NCI-H2171 (cell line): ENCODE measurements at regions not wholly inside any gene's neighbourhood (a gene's known extent, or its start where the extent isn't known, plus 50 kb on each side); places are given as distances from the start of the nearest gene placed in this dataset.
A peak's percentile ranks its signal among the peaks of the same experiment; 100 is the strongest.

Experiments used
- DNase-seq: peaks from one replicate; lab custom pipeline; 2025; lab: John Stamatoyannopoulos, UW

DNA sequence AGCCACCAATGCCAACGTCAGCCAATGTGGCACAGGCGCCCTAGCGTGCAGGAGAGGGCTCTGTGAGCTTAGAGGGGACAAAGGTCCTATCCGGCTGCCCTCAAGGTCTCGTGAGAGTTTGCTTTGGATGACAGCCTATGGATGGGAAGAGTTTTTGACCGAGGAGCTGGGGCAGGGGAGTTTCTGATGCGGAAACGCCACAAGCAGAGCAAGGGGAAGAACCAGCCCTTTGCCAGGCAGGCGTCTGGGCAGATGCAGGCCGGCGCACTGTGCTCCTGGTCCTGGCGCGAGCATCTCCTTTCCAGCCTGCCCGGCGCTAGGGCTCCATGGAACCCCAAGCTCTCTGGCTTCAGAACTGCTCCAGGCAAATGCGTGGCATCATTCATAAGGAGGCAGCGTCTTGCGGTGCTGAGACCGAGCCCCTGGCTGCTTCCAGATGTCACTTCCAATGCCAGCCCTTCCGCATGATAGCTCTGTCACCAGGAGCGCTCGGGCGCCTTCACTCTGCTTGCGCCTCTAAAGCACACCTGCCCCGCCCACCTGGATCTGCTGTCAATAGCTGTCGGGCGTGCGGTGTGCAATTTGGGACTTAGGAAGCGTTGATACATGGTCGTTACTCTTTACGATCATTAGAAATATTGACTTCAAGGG, 374.9 kb upstream of the IRX1 start:
- peak; percentile 77 for DNase-seq

DNA sequence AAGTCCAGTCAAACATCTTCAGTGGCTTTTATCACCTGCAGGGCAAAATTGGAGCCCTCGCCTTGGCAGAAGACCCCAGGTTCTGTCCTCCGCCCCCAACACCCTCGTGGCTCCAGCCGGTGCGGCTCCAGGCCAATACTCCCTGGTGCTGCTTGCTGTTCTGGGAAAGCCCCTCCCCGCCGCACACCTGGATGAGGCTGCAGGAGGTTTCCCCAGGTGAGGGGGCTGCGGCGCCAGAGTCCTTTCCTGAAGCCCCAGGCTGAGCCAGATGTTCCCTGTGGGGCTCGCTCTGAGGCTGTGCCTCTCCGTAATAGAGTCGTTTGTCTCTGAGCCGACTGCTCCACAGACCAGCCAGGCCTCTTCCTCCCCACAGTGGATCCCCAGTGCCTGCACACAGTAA, 375.4 kb upstream of the IRX1 start:
- DNase-seq, result no peak

DNA sequence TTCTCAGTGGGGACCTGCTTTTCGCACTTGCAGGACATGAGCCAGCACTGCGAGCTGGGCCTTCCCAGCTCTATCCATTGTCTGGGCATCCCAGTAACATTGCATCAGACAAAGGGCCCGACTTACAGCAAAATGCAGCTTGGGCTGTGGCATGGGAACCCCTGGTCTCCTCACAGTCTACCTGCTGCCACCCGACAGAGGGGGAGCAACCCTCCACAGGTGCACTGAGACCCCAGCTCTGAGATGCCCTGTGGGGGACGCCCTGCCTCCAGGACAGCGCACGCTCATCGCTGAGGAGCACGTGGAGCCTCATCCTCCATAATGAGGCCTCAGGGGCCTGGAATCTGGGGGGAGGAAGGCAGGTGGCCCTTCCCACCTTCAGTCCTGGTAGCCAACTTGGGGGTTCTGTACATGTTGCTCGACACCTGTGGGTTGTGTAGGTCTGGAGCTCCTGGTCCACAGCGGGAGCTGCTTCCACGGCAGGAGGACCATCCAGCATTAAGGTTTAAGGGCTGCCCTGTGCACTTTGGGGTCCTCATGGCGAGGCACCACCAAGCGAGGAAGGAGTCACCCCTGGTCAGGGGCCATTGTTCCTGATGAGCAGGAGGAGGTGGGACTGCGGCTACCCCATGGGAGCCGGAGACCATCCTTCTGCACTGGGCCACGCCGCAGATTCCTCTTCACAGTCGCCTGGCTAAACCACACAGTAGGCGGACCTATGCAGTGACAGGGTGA, 376.5 kb upstream of the IRX1 start:
- DNase-seq, result no peak

DNA sequence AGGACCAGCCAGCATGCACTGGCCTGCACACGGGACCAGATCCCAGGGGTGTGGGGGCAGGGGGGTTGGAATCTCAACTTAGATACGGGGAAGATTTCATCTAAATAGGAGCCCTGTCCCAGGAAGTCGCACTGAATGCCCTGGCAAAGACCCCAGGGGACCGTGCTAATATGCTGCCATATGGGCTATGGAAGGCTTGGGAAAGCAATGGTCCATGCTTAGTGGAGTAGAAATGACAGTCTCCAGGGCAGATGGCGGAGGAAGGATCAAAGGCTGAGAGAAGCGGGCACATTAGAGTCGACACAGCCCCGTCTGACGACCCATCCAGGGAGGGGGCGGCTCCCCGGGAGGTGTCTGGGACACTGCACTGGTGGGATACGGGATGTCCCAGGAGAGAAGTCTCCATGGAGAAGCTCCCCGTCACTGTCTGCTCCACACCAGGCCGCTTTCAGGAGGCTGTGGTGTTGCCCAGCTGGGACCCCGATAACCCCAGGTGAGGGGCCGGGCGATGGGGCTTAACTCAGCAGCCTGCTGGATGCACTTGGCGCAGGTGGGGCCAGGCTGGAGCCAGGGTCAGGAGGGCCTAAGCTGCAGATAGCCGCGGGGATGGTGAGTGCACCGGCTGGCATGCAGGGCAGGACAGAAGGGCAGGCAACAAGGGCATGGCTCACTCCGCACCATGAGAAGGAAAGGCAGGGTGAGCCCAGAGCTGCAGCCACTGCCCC, 377.7 kb upstream of the IRX1 start:
- DNase-seq, result peak; percentile 98

DNA sequence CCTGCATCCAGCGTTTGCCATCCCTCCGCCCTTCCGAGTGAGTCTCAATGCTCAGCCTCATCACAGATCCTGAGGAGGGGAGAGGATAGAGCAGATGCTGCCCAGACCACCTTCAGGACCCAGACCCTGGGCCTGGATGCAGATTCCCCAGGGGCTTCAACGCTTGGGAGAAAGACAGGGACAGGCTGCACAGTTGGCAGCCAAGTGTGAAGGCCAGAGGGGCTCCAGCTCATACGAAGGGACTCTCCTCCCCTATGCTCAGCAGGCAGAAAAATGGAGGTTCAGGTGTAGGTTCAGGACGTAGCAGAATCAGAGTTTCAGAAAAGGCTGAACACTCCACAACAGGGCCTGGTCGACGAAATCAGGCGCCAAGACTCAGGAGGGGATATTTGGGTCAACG, 378.5 kb upstream of the IRX1 start:
- no peak for DNase-seq

DNA sequence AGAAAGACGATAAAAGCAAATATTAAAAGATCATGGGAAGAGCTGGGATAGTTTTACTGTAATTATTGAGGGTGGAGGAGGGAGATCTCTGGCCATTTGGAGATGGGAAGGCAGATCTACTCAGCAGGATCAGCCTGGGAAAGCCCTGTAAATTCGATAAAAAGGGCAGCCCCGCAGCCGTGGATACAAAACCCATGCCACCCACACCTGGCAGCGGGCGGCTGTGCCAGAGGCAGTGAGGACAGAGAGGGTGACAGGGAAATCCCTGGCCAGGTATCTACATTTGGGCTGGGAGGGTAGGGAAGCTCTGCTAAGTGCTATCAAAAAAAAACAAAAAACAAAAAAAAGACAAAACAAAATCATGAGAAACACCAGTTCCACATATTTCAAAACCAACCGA, 379.2 kb upstream of the IRX1 start:
- DNase-seq, result no peak

DNA sequence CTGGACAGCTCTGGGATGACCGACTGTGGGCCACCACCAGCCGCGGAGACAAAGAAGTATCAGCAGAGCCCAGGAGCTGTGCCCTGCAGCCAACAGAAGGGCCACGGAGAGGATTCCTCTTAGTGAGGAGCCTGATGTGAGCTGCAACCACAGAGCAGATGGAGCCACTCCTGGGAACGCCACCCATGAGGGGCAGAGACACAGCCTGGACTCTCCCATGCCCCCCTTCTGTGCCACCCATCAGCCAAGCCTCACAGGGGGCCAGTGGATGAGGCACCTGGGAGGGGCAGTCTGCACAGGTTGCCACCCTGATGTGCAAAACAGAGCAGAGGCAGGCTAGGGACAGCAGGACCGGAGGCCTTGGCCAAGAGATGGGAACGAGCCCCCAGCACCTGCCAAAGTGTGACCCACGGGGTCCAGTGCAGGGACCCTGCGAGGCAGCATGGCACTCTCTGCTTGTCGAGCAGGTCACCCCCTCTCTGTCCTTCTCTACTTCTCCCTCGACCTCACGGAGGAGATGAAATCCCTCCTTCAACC, 380.7 kb upstream of the IRX1 start:
- no peak for DNase-seq

DNA sequence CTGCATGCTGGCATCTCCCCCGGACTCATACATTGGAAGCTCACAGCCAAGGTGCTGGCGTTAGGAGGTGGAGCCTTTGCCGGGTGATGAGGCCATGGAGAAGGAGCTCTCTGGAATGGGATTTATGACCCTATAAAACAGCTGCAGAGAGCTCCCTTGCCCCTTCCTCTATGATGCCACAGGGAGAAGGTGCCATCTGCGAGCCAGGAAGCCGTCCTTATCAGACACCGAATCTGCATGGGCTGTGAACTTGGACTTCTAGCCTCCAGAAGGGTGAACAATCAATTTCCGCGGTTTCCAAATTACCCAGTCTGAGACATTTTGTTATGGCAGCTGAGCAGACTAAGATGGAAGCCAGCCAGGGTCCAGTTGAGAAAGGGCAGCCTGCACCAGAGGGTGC, 381.2 kb upstream of the IRX1 start:
- DNase-seq, result no peak

DNA sequence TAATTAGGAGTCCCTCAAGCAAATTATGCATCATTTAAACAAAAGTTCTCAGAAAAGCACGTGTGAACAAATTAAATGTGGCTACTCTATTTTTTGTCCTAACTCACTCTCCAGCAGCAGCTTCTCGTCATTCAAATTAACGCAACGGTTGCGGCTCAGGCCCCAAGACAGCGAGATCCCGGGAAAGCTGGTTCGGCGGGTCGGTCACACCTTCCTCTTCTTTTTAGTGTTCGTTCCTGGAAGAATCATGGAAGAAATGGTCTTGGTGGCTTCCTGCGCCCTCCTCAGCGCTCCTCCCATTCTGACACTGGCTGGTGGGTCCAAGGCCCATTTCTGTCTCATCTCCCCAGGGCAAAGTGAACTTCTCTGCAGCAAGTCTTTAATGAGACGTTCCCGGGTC, 382.8 kb upstream of the IRX1 start:
- no peak for DNase-seq

DNA sequence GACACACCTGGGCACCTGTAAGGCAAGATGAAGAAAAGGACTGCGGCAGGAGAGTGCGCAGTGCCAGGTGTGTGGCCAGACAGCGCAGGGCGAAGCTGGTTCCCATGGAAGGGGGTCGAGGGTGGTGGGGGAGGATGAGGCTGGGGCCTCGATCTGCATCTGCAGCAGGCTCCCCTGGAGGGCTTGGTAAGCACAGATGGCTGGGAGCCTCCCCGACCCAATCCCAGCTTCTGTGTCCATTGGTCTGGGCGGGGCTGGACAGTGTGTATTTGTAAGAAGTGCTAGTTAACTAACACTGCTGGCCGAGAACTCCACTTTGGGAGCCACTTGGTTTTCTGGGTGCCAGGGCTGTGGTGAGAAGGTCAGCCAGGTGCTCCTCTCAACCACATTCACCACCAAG, 385.1 kb upstream of the IRX1 start:
- DNase-seq, result no peak

DNA sequence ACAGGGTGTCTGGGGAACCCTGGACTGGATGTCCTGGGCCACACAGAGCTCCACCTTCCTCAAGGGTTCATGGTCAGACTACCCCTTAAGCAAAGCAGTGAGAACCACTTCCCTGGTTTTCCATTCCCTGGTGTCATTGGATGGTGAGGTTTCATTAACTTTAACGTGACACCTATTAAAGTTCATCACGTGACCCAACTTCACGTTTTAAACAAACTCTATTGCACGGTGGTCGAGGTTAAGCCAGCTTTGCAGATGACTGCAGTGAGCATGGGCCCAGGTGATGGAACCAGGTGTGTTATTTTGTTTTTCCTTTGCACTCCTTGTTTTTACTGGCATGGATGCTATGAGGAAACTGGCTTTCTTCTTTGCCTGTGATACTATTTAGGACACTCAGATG, 385.7 kb upstream of the IRX1 start:
- no peak for DNase-seq

DNA sequence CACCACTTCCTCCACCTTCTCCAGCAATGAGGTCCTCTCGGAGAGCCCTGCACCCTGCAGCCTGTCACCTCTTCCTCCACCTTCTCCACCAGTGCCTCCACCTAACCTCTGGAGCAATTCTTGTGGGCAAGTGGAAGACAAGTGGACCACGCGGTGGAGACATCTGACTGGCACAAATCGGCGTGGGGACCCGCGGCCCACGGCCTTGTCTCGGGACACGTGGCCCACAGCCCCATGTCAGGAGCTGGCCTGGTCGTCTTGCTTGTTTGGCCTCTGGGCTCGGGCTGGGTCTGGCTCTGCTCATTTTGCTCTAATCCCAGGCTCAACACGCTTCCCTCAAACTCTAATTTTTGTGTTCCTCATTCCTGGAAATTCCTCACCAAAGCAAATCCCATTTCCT, 393.1 kb upstream of the IRX1 start:
- DNase-seq, result no peak

DNA sequence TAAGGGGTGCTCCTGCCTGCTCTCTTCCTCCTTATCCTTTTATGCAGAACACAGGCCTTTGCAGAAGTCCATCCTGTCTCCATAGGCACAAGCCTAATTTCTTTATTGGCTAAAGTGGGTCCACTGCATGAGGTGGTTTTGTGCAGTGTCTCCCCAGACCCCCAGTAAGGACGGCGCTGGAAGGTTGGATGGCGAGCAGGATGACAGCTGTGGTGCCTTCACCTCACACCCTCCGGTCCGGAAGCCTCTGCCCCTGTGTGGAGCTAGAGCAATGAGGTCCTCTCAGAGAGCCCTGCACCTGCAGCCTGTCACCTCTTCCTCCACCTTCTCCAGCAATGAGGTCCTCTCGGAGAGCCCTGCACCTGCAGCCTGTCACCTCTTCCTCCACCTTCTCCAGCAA, 393.7 kb upstream of the IRX1 start:
- no peak for DNase-seq

DNA sequence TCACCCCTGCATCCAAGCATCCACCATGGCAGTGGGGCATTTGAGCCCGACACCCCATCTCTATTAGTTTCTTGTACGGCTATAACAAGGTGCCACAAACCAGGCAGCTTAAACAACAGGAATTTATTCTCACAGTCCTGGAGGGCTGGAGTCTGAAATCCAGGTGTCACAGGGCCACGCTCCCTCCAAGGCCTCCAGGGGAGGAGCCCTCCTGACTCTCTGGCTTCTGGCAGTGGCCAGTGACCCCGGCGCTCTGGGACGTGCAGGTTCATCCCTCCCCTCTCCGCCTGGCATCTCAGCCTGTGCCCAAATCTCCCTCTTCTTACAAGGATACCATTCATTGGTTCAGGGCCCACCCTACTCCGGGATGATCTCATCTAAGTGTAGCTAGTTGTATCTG, 394.5 kb upstream of the IRX1 start:
- no peak for DNase-seq

DNA sequence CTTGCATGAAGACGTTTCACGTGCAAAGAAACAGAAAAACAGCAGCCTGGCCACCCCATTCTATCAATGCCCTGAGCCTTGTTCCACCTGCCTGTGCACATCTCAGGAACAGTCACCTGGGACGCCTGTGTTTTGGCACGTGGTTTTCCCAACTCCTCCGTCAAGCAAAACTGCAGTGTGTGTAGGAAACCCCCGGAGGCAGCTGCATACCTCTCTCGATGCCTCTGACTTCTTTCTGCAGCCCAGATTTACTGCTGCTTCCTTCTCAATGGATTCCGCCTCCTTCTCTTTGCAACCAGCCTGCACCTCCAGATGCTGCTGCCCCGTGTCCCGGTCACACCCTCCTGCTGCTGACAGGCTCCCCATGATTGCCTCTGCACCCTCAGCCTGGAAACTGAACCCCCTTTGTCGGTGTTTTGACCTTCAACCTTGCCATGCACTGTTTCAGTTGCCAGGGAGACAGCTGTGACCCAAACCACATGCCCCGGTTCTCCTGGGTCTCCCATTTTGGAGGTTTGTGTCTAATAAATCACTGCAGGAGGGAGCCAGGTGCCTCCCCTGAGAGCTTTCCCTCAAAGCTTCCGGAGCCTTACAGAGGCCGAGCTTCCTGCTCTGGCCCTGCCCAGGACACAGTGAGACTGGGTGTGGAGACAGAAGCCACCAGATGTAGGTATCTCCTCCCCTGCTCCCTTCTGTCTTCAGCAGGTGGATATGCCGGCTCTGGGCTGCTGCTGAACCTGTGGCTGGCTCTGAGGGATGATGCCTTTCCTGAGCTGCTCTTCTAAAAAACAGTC, 395.5 kb upstream of the IRX1 start:
- DNase-seq, result no peak

DNA sequence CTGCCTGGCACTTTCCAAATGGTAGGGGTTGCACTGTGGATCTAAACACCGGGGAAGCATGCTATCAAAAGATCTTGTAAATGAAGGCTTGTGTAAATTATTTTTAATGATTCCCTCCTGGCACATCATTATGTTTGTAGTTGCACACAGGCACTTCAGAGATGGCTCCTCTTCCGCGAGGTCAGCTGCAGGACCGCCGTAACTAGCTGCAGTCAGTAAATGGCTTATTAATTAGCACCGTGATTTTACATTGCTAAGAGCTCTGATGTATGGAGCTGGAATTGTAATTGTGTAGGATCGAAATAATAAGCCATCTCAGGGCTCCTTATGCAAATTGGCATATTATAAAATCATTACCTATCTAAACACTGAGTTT, 397.6 kb upstream of the IRX1 start:
- DNase-seq, result no peak

DNA sequence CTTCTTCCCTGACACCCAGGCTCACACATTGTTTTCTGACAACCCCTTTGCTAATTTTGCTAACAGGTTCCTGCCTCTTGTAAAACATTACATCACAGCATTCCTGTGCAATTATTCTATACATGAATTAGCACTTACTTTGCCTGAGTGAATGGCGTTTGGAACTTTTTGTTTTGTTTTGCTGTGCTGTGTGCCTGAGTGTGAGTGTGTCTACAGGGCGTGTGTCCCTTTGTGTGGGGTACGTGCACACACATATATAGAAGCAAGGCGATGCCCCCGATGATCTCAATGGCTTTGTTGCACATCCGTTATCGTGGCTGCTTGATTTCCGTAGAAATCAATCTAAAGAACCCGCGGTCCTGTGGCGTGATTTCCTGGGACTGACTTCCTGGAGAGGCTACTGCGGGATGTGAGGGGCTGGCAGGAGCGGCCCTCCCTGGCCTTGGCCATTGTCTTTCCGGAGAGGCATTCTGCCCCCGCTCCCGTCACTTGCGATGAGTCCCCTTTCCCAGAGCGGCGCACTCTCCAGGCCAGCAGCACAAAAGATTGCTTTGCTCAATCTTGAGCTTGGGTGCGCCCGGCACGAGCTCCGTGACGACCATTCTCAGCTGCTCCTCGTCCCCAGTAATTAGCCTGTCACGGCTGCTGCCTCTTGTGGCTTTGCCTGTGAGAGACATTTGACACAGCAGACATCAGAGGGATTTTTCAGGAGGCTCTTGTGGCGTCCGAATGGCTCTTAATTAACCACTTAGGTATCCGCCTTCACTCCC, 398.1 kb upstream of the IRX1 start:
- peak; percentile 35 for DNase-seq

DNA sequence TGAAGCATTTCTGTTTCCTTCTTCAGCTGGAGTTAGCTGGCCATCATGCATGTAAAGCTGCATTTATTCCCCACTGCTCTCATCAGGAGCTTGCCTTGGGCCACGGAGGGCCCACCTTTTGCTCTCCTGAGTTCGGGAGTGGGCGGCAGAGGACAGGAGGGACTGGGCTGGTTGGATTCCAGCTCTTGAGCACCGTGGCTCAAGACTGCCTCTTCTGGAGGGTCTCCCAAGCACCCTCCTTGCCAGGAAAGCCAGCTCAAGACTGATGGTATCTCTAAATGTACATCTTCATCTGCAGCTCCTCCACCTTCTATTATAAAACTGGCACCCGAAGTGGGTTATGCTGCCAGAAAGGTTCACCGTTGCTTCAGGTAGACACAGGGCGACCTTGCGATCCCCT, 399.6 kb upstream of the IRX1 start:
- no peak for DNase-seq

DNA sequence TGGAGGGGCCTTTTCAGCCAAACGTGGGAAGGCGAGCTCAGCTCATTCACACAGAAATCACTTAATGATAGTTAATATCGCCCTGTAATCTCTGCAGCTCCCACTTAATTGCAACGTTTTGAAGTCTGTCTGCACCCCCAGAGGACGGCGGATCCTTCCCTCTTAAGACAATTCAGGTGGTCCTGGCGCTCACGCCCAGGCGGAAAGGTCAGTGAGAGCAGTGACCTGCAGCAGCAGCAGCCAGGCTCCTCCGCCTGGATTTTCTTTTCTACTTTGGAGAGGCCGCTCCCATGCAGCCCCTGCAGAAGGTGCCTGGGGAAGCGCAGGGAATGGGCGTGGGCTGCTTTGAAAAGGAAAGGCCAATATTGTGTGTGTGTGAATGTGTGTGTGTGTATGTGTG, 400.9 kb upstream of the IRX1 start:
- no peak for DNase-seq

DNA sequence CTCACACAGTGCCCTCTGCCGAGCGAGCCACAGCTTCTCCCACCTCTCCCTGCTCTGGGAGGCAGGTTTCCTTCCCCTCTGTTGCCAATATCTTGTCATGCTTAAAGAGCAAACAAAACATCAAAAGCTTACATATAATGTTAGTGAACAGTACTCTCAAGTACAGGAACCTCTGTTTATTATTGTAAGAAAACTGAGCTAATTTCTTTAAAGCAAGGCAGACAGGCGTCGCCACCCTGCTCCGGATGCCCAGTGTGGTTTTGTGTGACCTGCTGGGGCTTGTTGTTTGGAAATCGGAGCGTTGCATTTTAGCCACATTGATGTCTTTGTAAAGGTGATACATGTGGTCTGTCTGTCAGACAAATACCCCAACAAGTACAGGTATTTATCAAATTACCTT, 401.4 kb upstream of the IRX1 start:
- no peak for DNase-seq

DNA sequence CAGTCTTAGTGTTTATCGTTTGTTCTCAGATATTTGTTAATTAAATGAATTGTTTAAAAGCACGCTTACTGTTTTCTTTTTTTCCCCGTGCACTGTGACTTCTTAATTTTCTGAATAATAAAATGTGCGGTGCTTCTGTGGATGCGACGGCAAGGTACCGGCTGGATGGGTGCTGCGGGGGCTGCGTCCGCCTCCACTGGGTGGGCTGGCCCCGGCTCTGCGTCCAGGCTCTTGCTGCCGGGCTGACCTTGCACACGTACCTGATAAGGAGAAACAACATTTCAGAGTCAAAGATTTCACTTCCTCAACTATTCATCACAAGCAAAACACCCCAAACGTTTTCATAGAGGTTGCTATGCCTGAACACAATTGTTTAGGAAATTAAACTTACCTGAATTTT, 404.0 kb upstream of the IRX1 start:
- DNase-seq, result no peak

DNA sequence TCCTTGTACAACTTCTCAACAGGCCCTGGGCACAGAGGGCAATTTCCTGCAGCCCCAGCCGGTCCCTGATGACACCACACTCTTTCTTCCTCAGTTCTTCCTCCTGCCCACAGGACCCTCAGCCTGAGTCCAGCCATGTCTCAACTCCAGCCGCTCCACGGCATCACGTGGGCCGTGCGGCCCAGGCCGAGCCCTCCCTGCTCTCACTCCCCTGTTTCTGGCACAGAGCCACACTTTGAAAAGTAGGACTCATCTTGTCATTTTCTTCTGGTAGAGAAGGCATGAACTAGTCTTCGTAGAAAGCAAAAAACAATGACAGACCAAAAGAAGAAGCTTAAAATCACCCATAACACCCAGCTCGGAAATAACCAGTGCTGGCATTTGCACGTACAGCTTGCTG, 404.7 kb upstream of the IRX1 start:
- no peak for DNase-seq
